ENCODE measurements at regions not wholly inside any gene's neighbourhood (a gene's known extent, or its start where the extent isn't known, plus 50 kb on each side); places are given as distances from the start of the nearest gene placed in this dataset.

GRCh38 chr2:230643576-230644291 lies 68.9 kb upstream of the CAB39 start:
- peak; percentile 77 for DNase-seq

GRCh38 chr2:230644356-230644935 lies 68.2 kb upstream of the CAB39 start:
- no peak for DNase-seq

GRCh38 chr2:230648356-230648755 lies 64.3 kb upstream of the CAB39 start:
- no peak for DNase-seq

GRCh38 chr2:230650585-230651137 lies 62.0 kb upstream of the CAB39 start:
- no peak for DNase-seq

DNA sequence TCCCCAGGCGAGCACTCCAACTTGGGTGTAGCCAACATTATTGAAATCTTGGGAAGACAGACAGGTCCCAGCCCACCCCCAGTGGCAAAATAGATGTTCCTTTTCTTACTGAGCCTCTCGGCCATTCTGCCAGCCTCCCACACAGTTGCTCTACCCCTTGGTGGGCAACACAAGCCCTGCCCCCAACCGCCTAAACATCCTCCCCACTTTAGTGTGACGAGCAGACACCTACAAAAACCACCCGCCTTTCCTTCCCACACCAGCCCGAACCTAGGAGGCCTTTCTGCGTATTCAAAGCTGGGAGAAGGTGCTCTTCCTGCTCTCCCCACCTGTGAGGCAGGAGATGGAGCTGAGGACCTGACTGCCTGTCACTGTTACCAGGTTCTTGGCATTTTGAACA lies 58.6 kb upstream of the CAB39 start:
- DNase-seq = no peak

- DNase-seq = no peak
Observed at GRCh38 chr2:230657462-230657861, 55.2 kb upstream of the CAB39 start.

- no peak for DNase-seq
Observed at GRCh38 chr2:230657906-230658305, 54.7 kb upstream of the CAB39 start.

- DNase-seq = no peak
Observed at GRCh38 chr2:230658577-230658876, 54.1 kb upstream of the CAB39 start.

- DNase-seq = no peak
Observed at GRCh38 chr2:230658877-230659652, 53.6 kb upstream of the CAB39 start.

GRCh38 chr2:230660294-230661060 lies 52.2 kb upstream of the CAB39 start:
- peak; percentile 55 for DNase-seq

DNA sequence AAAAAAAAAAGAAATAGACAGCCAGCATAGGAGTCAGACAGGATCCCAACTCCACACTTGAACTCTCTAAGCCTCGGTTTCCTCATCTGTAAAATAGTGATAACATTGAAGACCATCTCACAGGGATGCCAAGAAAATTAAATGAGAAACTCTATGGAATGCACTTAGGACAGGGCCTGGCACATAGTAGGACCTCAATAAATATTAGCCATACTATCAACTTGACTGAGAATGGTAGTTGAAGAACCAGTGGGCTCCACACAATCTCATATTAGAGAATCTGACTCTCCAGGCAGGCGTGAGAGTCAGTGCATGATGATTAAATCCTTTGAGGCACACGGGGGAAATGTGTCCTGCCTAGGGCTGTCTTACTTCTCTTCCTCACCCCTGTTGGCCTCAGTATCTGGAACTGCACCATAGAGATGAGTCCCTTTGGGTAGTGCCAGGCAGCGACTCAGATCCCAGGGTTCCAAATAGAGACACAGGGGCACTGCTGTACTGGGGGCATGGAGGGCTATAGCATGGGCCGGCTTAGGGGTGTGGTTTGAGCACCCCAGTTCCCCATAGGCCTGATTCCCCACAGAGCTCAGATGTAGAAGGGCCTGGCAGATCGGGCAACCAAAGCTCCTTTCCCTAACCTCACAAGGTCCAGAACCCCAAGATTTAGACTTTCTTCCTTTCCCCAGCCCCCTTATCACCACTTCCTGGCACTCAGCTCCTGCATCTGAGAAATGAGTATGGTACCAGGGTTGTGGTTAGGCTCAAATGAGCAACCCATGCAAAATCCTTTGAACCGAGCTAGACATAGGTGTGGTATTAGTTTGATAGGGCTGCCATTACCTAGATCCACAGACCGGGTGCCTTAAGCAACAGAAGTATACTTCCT lies 51.3 kb upstream of the CAB39 start:
- peak; percentile 39 for DNase-seq

Measured in suppressor macrophage treated with lipopolysaccharide for 4 hours (primary cell).